H1 (cell line): ENCODE measurements at regions not wholly inside any gene's neighbourhood (a gene's known extent, or its start where the extent isn't known, plus 50 kb on each side); places are given as distances from the start of the nearest gene placed in this dataset.

Experiments
- FOSL1 ChIP-seq: IDR thresholded peaks from 2 replicates; pipeline ENCODE4 v1.6.1; 2011; ENCODE audit warnings: mild to moderate bottlenecking, low read depth, low read length, moderate library complexity; ENCODE audit not compliant: insufficient read depth
- NANOG ChIP-seq: IDR thresholded peaks from 2 replicates; pipeline ENCODE4 v1.6.1; 2011; ENCODE audit warnings: low read length, low read depth, mild to moderate bottlenecking, inconsistent platforms; ENCODE audit not compliant: insufficient read depth, poor library complexity, severe bottlenecking
- POLR2A ChIP-seq, 2 experiments: IDR thresholded peaks; 1 replicate in 1 of 2; 2 replicates in 1 of 2; pipeline ENCODE4 v1.6.1; 2011; ENCODE audit warnings: low read depth in 2 of 2, low read length in 2 of 2, mild to moderate bottlenecking in 2 of 2; ENCODE audit errors: control extremely low read depth in 1 of 2
- RAD21 ChIP-seq, 2 experiments: IDR thresholded peaks in 1 of 2; conservative IDR thresholded peaks in 1 of 2; 2 replicates each; pipeline ENCODE4 v1.6.1; 2011; ENCODE audit warnings: low read depth in 2 of 2, low read length in 2 of 2, improper control_type of control experiment in 1 of 2, inconsistent platforms in 1 of 2, mild to moderate bottlenecking in 1 of 2, moderate library complexity in 1 of 2
- TAF1 ChIP-seq: IDR thresholded peaks from 2 replicates; pipeline ENCODE4 v1.6.1; 2011; ENCODE audit warnings: mild to moderate bottlenecking, low read depth, low read length
- TEAD4 ChIP-seq: IDR thresholded peaks from 2 replicates; pipeline ENCODE4 v1.6.1; 2012; ENCODE audit warnings: low read depth, low read length, inconsistent platforms, mixed read lengths
- USF2 ChIP-seq: IDR thresholded peaks from 2 replicates; pipeline ENCODE4 v1.6.1; 2011; ENCODE audit warnings: low read length, improper control_type of control experiment
- TF ChIP-seq, protein P1 (sequence below): fragments of 300-600 bp; sonication (generic); IDR thresholded peaks from 2 replicates; pipeline ENCODE4 v1.7.1; 2012; ENCODE audit warnings: low read length, moderate library complexity, mild to moderate bottlenecking, inconsistent platforms; ENCODE audit not compliant: insufficient replicate concordance

DNA sequence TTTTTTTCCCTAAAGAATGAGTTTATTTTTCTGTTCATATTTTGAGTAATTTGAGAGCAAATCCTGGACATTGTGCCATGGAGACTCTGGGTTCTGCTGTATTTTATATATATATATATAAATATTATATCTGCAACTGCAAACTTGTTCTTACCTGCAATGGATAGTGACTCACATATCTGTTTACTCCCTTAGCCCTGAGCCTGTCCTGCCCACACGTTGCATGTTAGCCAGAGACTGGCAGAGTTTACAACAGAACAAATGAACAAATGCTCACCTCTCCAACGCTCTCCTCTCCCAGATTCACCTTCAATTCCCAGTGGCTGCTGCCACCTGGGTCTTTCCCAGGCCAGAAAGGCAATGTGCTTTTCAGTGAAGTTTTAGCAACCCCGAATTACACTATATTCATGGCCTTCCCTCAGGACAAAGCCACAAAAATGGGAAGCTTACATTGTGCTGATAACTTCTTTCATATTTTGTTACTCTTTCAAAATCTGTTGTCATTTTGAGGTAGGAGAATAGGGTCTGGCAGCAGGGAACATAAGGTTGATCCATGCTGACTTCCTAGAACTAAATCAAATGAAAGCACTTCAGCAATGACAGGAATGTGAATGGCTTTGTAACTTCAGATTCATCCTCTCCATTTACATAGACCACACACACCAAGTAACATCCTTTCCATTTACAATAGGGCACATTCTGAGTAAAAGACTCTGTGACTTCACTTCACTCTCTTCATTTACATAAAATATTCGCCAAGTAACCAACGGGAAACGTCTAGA is 105.4 kb upstream of the FAM110C start (continued):
- TF ChIP-seq, protein P1, sequence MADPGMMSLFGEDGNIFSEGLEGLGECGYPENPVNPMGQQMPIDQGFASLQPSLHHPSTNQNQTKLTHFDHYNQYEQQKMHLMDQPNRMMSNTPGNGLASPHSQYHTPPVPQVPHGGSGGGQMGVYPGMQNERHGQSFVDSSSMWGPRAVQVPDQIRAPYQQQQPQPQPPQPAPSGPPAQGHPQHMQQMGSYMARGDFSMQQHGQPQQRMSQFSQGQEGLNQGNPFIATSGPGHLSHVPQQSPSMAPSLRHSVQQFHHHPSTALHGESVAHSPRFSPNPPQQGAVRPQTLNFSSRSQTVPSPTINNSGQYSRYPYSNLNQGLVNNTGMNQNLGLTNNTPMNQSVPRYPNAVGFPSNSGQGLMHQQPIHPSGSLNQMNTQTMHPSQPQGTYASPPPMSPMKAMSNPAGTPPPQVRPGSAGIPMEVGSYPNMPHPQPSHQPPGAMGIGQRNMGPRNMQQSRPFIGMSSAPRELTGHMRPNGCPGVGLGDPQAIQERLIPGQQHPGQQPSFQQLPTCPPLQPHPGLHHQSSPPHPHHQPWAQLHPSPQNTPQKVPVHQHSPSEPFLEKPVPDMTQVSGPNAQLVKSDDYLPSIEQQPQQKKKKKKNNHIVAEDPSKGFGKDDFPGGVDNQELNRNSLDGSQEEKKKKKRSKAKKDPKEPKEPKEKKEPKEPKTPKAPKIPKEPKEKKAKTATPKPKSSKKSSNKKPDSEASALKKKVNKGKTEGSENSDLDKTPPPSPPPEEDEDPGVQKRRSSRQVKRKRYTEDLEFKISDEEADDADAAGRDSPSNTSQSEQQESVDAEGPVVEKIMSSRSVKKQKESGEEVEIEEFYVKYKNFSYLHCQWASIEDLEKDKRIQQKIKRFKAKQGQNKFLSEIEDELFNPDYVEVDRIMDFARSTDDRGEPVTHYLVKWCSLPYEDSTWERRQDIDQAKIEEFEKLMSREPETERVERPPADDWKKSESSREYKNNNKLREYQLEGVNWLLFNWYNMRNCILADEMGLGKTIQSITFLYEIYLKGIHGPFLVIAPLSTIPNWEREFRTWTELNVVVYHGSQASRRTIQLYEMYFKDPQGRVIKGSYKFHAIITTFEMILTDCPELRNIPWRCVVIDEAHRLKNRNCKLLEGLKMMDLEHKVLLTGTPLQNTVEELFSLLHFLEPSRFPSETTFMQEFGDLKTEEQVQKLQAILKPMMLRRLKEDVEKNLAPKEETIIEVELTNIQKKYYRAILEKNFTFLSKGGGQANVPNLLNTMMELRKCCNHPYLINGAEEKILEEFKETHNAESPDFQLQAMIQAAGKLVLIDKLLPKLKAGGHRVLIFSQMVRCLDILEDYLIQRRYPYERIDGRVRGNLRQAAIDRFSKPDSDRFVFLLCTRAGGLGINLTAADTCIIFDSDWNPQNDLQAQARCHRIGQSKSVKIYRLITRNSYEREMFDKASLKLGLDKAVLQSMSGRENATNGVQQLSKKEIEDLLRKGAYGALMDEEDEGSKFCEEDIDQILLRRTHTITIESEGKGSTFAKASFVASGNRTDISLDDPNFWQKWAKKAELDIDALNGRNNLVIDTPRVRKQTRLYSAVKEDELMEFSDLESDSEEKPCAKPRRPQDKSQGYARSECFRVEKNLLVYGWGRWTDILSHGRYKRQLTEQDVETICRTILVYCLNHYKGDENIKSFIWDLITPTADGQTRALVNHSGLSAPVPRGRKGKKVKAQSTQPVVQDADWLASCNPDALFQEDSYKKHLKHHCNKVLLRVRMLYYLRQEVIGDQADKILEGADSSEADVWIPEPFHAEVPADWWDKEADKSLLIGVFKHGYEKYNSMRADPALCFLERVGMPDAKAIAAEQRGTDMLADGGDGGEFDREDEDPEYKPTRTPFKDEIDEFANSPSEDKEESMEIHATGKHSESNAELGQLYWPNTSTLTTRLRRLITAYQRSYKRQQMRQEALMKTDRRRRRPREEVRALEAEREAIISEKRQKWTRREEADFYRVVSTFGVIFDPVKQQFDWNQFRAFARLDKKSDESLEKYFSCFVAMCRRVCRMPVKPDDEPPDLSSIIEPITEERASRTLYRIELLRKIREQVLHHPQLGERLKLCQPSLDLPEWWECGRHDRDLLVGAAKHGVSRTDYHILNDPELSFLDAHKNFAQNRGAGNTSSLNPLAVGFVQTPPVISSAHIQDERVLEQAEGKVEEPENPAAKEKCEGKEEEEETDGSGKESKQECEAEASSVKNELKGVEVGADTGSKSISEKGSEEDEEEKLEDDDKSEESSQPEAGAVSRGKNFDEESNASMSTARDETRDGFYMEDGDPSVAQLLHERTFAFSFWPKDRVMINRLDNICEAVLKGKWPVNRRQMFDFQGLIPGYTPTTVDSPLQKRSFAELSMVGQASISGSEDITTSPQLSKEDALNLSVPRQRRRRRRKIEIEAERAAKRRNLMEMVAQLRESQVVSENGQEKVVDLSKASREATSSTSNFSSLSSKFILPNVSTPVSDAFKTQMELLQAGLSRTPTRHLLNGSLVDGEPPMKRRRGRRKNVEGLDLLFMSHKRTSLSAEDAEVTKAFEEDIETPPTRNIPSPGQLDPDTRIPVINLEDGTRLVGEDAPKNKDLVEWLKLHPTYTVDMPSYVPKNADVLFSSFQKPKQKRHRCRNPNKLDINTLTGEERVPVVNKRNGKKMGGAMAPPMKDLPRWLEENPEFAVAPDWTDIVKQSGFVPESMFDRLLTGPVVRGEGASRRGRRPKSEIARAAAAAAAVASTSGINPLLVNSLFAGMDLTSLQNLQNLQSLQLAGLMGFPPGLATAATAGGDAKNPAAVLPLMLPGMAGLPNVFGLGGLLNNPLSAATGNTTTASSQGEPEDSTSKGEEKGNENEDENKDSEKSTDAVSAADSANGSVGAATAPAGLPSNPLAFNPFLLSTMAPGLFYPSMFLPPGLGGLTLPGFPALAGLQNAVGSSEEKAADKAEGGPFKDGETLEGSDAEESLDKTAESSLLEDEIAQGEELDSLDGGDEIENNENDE, result peak; percentile 57
- TF ChIP-seq NANOG, result peak; percentile 32
- peak in 1 of 2 experiments; percentile 61; a peak in 1 of 3 replicates for TF ChIP-seq POLR2A (IDR thresholded peaks at IDR 0.05; ENCODE audit: control extremely low read depth in 1 of 2, low read depth in 2 of 2, low read length in 2 of 2)
- TF ChIP-seq TAF1, result 0 out of 2 replicates have a peak, but pooled peaks have one; percentile 44
- TF ChIP-seq USF2, result no peak
- no peak for TF ChIP-seq FOSL1
- peak; percentile 98 for TF ChIP-seq TEAD4
- TF ChIP-seq RAD21 (IDR thresholded peaks at IDR 0.05 in 1 of 2, conservative IDR thresholded peaks at IDR 0.05 in 1 of 2; ENCODE audit: low read depth in 2 of 2, low read length in 2 of 2), result no peak
